BJ (cell line): ENCODE measurements at regions not wholly inside any gene's neighbourhood (a gene's known extent, or its start where the extent isn't known, plus 50 kb on each side); places are given as distances from the start of the nearest gene placed in this dataset.

Experiments
- CTCF ChIA-PET: fragments of 350-600 bp; formaldehyde crosslinking; extraction: SDS; loops from one replicate; lab custom pipeline; 2021; ENCODE audit warnings: antibody characterized with exemption, inconsistent platforms; lab: Yijun Ruan, JAX
- POLR2A ChIA-PET: fragments of 300-600 bp; sonication (Branson Sonifier 250); formaldehyde crosslinking; extraction: SDS; loops from one replicate; lab custom pipeline; 2021; ENCODE audit warnings: antibody characterized with exemption; lab: Charles Lee
- DNase-seq: peaks from one replicate; pipeline ENCODE4 v3.0.0-alpha.2; 2011; ENCODE audit warnings: low read depth
- H3K27me3 ChIP-seq: 2 replicates; pipeline ENCODE4 v1.6.0; 2011; ENCODE audit warnings: low read length; ENCODE audit not compliant: control insufficient read depth, insufficient read depth
- H3K36me3 ChIP-seq: 2 replicates; pipeline ENCODE4 v1.5.1; 2011; ENCODE audit warnings: low read length; ENCODE audit not compliant: control insufficient read depth, insufficient read depth
- H3K4me3 ChIP-seq: 2 replicates; pipeline ENCODE4 v1.5.1; 2011; ENCODE audit warnings: low read depth, mild to moderate bottlenecking, control low read depth, low read length
- CTCF ChIP-seq: IDR thresholded peaks from 2 replicates; pipeline ENCODE4 v1.5.1; 2011; ENCODE audit warnings: low read depth, mild to moderate bottlenecking, control low read depth, inconsistent platforms, low read length, moderate library complexity; ENCODE audit not compliant: insufficient read depth

- no peak for TF ChIP-seq CTCF
- ChIA-PET POLR2A (no interaction called here), CTCF (no interaction called here)
- no peaks in the 10 kb centered on the region for H3K27me3 ChIP-seq
- no peaks in the 10 kb centered on the region for H3K36me3 ChIP-seq
- no peak for DNase-seq
- H3K4me3 ChIP-seq, result no peak overlapping the region
These were observed 215.2 kb downstream of the PPARGC1A start for GRCh38 chr4:23674694-23675093.

- ChIA-PET POLR2A (no interaction called here), CTCF (interaction anchor here (1.3 kb wide), 1 partner anchor 10 kb away, joined by 4 read pairs; no protein-coding TSS in a partner anchor)
- no peaks in the 10 kb centered on the region for H3K36me3 ChIP-seq
- no peak for TF ChIP-seq CTCF
- DNase-seq, result no peak
- H3K4me3 ChIP-seq, result no peak overlapping the region
- no peaks in the 10 kb centered on the region for H3K27me3 ChIP-seq
These were observed 222.2 kb downstream of the PPARGC1A start for GRCh38 chr4:23667659-23668058.

GRCh38 chr4:23660865-23661264, 229.0 kb downstream of the PPARGC1A start:
- H3K4me3 ChIP-seq, result no peak overlapping the region
- no peaks in the 10 kb centered on the region for H3K36me3 ChIP-seq
- POLR2A ChIA-PET, result no interaction called here
- TF ChIP-seq CTCF, result no peak
- no peaks in the 10 kb centered on the region for H3K27me3 ChIP-seq
- CTCF ChIA-PET, result interaction anchor here (0.8 to 1.1 kb wide), 2 partner anchors 17 to 796 kb away, joined by 3 read pairs; no protein-coding TSS in a partner anchor
- DNase-seq, result no peak

GRCh38 chr4:23654791-23655190, 235.1 kb downstream of the PPARGC1A start:
- no peak for TF ChIP-seq CTCF

DNA sequence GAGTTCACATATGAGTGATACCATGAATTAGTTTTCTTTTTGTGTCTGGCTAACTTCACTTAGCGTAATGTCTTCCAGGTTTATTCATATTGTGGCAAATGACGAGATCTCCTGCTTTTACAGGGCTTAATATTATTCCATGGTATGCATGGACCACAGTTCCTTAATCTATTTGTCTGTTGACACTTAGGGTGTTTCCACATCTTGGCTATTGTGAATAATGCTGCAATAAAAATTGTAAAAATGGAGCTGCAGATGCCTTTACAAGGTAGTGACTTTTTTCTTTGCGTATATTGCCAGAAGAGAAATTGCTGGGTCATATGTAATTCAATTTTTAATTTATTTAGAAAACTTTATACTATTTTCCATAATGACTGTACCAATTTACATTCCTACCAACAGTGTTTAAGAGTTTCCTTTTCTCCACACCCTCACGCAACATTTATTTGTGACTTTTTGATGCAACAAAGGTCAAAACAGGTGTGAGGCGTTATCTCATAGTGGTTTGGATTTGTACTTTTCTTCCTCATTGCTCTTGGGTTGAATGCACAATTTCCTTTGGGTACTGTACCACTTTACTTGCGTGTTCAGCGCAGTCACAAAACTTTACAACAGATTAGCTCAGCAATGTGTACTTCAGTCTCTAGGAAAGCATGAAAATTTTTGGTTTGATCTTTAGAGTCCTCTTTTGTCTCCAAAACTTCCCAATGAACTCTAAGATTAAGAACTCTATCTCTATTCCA, 240.8 kb downstream of the PPARGC1A start:
- Histone ChIP-seq H3K27me3 (no peaks in the 10 kb centered on the region), H3K4me3 (no peak overlapping the region), H3K36me3 (no peaks in the 10 kb centered on the region)
- ChIA-PET CTCF (interaction anchor here (0.6 kb wide), 1 partner anchor 9 kb away, joined by 3 read pairs; no protein-coding TSS in a partner anchor), POLR2A (no interaction called here)
- no peak for DNase-seq
- TF ChIP-seq CTCF, result no peak

More at GRCh38 chr4:23654791-23655190, 235.1 kb downstream of the PPARGC1A start:
- H3K4me3 ChIP-seq, result no peak overlapping the region
- H3K27me3 ChIP-seq, result no peaks in the 10 kb centered on the region
- ChIA-PET CTCF (no interaction called here), POLR2A (no interaction called here)
- no peaks in the 10 kb centered on the region for H3K36me3 ChIP-seq
- no peak for DNase-seq
